ENCODE measurements at regions not wholly inside any gene's neighbourhood (a gene's known extent, or its start where the extent isn't known, plus 50 kb on each side); places are given as distances from the start of the nearest gene placed in this dataset.

DNA sequence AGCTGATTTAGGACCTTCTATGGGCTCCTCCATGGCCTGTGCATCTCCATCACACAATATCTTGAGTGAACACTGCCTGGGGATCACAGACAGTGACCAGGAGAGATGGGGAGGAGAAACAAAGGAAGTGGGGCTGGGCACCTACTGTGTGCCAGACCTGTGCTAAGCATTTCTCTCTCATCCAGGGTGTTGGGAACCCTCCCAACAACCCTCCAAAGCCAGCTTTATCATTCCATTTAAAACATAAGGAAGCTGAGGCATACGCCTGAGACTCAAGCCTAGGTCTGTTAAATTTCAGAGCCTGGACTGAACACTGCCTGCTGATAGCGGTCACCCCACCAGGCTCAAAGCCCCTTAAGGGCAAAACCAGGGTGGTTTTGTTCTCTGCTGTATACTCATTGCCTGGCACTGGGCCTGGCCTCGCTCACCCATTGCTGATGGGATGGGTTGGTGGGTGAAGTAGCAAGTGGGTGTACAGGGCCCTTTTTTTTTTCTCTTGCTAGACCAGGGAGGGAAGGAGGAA, 130.1 kb downstream of the MN1 start:
- no peak overlapping the region for H3K4me3 ChIP-seq
- no peaks in the 10 kb centered on the region for H3K36me3 ChIP-seq (replicated peaks in 1 of 2)
- intact Hi-C loops (cut with DNase I): no loop called here
- DNase-seq: no peak
- H3K9me3 ChIP-seq (replicated peaks in 1 of 3): no peaks in the 10 kb centered on the region
- H3K4me1 ChIP-seq (replicated peaks in 1 of 2): peaks cover 19 to 21% of the 10 kb centered on the region in 2 donors
- 83 to 100% (median 94%) methylated on average over 1 to 3 of the region's 3 CpGs for WGBS, 4 donors
- H3K27ac ChIP-seq: peak overlapping the region in 3 of 5 donors; percentile 71 to 88 (median 73)
- TF ChIP-seq, protein P1, sequence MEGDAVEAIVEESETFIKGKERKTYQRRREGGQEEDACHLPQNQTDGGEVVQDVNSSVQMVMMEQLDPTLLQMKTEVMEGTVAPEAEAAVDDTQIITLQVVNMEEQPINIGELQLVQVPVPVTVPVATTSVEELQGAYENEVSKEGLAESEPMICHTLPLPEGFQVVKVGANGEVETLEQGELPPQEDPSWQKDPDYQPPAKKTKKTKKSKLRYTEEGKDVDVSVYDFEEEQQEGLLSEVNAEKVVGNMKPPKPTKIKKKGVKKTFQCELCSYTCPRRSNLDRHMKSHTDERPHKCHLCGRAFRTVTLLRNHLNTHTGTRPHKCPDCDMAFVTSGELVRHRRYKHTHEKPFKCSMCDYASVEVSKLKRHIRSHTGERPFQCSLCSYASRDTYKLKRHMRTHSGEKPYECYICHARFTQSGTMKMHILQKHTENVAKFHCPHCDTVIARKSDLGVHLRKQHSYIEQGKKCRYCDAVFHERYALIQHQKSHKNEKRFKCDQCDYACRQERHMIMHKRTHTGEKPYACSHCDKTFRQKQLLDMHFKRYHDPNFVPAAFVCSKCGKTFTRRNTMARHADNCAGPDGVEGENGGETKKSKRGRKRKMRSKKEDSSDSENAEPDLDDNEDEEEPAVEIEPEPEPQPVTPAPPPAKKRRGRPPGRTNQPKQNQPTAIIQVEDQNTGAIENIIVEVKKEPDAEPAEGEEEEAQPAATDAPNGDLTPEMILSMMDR (IDR thresholded peaks at IDR 0.05): no peak
- no peak for TF ChIP-seq POLR2A (IDR thresholded peaks at IDR 0.05)
- H3K27me3 ChIP-seq: no peaks in the 10 kb centered on the region

- no peaks in the 10 kb centered on the region for H3K9me3 ChIP-seq (replicated peaks in 1 of 3)
- intact Hi-C loops (cut with DNase I): no loop called here
- TF ChIP-seq POLR2A (IDR thresholded peaks at IDR 0.05): no peak
- TF ChIP-seq, protein P1 (IDR thresholded peaks at IDR 0.05): no peak
- peaks cover 12 to 19% of the 10 kb centered on the region in 2 donors for H3K4me1 ChIP-seq (replicated peaks in 1 of 2)
- H3K27ac ChIP-seq: no peak overlapping the region
- WGBS, 4 donors: 91 to 95% (median 94%) methylated on average over 9 of the region's 9 CpGs
- H3K27me3 ChIP-seq: no peaks in the 10 kb centered on the region
- no peak overlapping the region for H3K4me3 ChIP-seq
- no peak for DNase-seq
- H3K36me3 ChIP-seq (replicated peaks in 1 of 2): no peaks in the 10 kb centered on the region
These were observed 128.7 kb downstream of the MN1 start for GRCh38 chr22:27672721-27673418.

DNA sequence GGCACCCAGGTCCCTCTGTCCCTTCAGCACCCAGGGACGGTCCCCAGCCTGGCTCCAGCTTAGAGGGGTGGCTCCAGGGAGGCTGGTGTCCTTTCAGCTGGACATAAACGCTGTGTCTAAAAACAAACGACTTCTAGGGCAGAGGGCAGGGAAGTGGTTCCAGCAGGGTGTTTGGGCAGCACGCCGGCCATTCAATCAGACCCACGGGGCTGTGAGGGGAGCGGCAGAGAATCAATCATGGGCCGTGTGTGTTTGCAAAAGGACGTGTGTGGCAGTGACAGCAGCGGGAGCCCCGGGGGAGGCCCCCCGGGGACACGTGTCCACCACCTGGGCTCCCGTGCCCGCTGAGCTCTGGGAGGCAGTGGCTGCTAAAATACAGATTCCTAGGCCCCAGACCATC, 127.7 kb downstream of the MN1 start:
- no peak overlapping the region for H3K27ac ChIP-seq
- H3K36me3 ChIP-seq (replicated peaks in 1 of 2): no peaks in the 10 kb centered on the region
- intact Hi-C loops (cut with DNase I): no loop called here
- no peaks in the 10 kb centered on the region for H3K27me3 ChIP-seq
- peak in 1 of 7 donors; percentile 34 for DNase-seq
- peaks cover 12 to 19% of the 10 kb centered on the region in 2 donors for H3K4me1 ChIP-seq (replicated peaks in 1 of 2)
- H3K9me3 ChIP-seq (replicated peaks in 1 of 3): no peaks in the 10 kb centered on the region
- whole genome bisulfite sequencing, 4 donors: 33 to 49% (median 45%) methylated on average over 8 to 15 of the region's 15 CpGs
- no peak overlapping the region for H3K4me3 ChIP-seq
- TF ChIP-seq POLR2A (IDR thresholded peaks at IDR 0.05): no peak
- TF ChIP-seq, protein P1 (IDR thresholded peaks at IDR 0.05): no peak

DNA sequence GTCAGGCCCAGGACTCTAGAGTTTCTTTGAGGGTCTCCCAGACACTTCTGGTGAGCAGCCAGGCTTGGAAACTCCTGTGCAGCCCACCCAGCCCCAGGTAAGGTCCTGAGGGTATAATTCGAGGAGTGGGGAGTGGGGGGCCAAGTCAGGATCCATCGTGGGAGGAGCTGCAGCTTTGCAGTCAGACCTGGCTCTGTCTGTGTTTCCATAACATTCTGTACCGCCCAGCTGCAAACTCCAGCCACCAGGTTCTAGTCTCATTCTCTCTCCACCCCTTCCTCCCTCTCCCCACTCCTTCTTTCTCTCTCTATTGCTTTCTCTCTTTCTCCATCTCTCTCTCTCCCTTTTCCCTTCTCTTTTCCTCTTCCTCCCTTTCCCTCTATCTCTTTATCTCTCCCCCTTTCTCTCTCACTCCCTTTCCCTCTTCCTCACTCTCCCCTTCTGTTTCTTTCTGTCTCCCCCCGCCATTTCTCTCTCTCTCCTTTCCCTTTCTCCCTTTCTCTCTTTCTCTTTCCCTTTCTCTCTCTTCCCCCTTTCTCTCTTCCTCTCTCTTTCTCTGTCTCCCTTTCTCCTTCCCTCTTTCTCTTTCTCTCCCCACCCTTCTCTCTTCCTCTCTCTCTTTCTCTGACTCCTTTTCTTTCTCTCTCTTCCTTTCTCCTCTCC, 127.2 kb downstream of the MN1 start:
- Histone ChIP-seq H3K9me3 (replicated peaks in 1 of 3) (no peaks in the 10 kb centered on the region), H3K27me3 (no peaks in the 10 kb centered on the region), H3K4me3 (no peak overlapping the region), H3K27ac (no peak overlapping the region), H3K36me3 (replicated peaks in 1 of 2) (no peaks in the 10 kb centered on the region), H3K4me1 (replicated peaks in 1 of 2) (peaks cover 12 to 18% of the 10 kb centered on the region in 2 donors)
- intact Hi-C loops (cut with DNase I): no loop called here
- no peak for DNase-seq
- 48 to 59% (median 56%) methylated on average over 4 of the region's 4 CpGs for WGBS, 4 donors
- TF ChIP-seq POLR2A (IDR thresholded peaks at IDR 0.05): no peak
- TF ChIP-seq, protein P1 (IDR thresholded peaks at IDR 0.05): no peak

Measured in adrenal gland (tissue), 9 donors.